Keratinocyte (primary cell): ENCODE measurements at regions not wholly inside any gene's neighbourhood (a gene's known extent, or its start where the extent isn't known, plus 50 kb on each side); places are given as distances from the start of the nearest gene placed in this dataset.
A peak's percentile ranks its signal among the peaks of the same experiment; 100 is the strongest.
"Not testable (repeated sequence)": the region's sequence is repeated elsewhere in the genome, so short reads cannot be mapped to it uniquely, and the experiment has no call there.

Experiments
- DNase-seq: peaks from one replicate; pipeline ENCODE4 v3.0.0-alpha.2; 2011; ENCODE audit warnings: low read depth, missing footprints, low spot score
- FAIRE-seq: peaks from 2 replicates; lab custom pipeline; 2011; peaks lifted over from hg19 to GRCh38; lab: Jason Lieb, UNC
- H2AFZ ChIP-seq: 2 replicates; pipeline ENCODE4 v1.6.0; 2012; ENCODE audit warnings: low read length, control low read depth, inconsistent platforms; ENCODE audit not compliant: control insufficient read depth
- H3K27ac ChIP-seq: 2 replicates; pipeline ENCODE4 v1.5.1; 2011; ENCODE audit warnings: low read length; ENCODE audit not compliant: control insufficient read depth, insufficient read depth
- H3K27me3 ChIP-seq: 3 replicates; pipeline ENCODE4 v1.6.0; 2011; ENCODE audit warnings: low read length; ENCODE audit not compliant: control insufficient read depth, insufficient read depth; ENCODE audit errors: extremely low read depth
- H3K36me3 ChIP-seq, 2 experiments: 2 replicates in 1 of 2; 3 replicates in 1 of 2; pipeline ENCODE4 v1.5.1; 2011; ENCODE audit warnings: low read length in 2 of 2, mild to moderate bottlenecking in 1 of 2; ENCODE audit not compliant: control insufficient read depth in 2 of 2, insufficient read depth in 2 of 2; ENCODE audit errors: extremely low read depth in 1 of 2
- H3K4me1 ChIP-seq: 3 replicates; pipeline ENCODE4 v1.5.1; 2011; ENCODE audit warnings: low read length; ENCODE audit not compliant: control insufficient read depth, insufficient read depth; ENCODE audit errors: extremely low read depth
- H3K4me2 ChIP-seq: 3 replicates; pipeline ENCODE4 v1.6.0; 2011; ENCODE audit warnings: low read depth, low read length; ENCODE audit not compliant: control insufficient read depth, insufficient read depth; ENCODE audit errors: extremely low read depth
- H3K4me3 ChIP-seq, 3 experiments: fragments of 200-600 bp in 1 of 3; sonication (generic) in 1 of 3; 2 replicates in 2 of 3; 3 replicates in 1 of 3; pipeline ENCODE4 v1.5.1; 2011 to 2016; ENCODE audit warnings: low read length in 3 of 3, mild to moderate bottlenecking in 3 of 3, control low read depth in 2 of 3, inconsistent platforms in 1 of 3, low read depth in 1 of 3, mixed read lengths in 1 of 3, mixed run types in 1 of 3, moderate library complexity in 1 of 3; ENCODE audit not compliant: control insufficient read depth in 2 of 3, insufficient read depth in 2 of 3; ENCODE audit errors: extremely low read depth in 1 of 3
- H3K79me2 ChIP-seq: 2 replicates; pipeline ENCODE4 v1.6.0; 2012; ENCODE audit warnings: low read length; ENCODE audit not compliant: control insufficient read depth, insufficient read depth
- H3K9ac ChIP-seq: 3 replicates; pipeline ENCODE4 v1.6.0; 2011; ENCODE audit warnings: low read length; ENCODE audit not compliant: control insufficient read depth, insufficient read depth; ENCODE audit errors: extremely low read depth
- H3K9me1 ChIP-seq: 3 replicates; pipeline ENCODE4 v1.6.0; 2011; ENCODE audit warnings: low read length; ENCODE audit not compliant: control insufficient read depth, insufficient read depth; ENCODE audit errors: extremely low read depth
- H3K9me3 ChIP-seq: 2 replicates; pipeline ENCODE4 v1.5.1; 2012; ENCODE audit warnings: low read depth, low read length; ENCODE audit not compliant: control insufficient read depth
- H4K20me1 ChIP-seq: 3 replicates; pipeline ENCODE4 v1.6.0; 2011; ENCODE audit warnings: low read length; ENCODE audit not compliant: control insufficient read depth, insufficient read depth; ENCODE audit errors: extremely low read depth
- CTCF ChIP-seq, 3 experiments: IDR thresholded peaks in 1 of 3; conservative IDR thresholded peaks in 1 of 3; optimal IDR thresholded peaks in 1 of 3; 2 replicates in 2 of 3; 3 replicates in 1 of 3; pipeline versions ENCODE3 to v1.5.1; 2011; ENCODE audit warnings: low read length in 3 of 3, mild to moderate bottlenecking in 3 of 3, moderate library complexity in 2 of 3, control low read depth in 1 of 3, inconsistent platforms in 1 of 3; ENCODE audit not compliant: insufficient read depth in 2 of 3; ENCODE audit errors: extremely low read depth in 1 of 3
- dilution Hi-C: fragments of 300-500 bp; cut with MboI; formaldehyde crosslinking; loops from one replicate; pipeline ENCODE4 v1.7.0; 2020; ENCODE audit warnings: low sequenced_read_pairs; ENCODE audit not compliant: extremely low pct_ligation_motif_present

GRCh38 chr5:62221881-62222280 lies 84.1 kb upstream of the KIF2A start:
- H3K4me1 ChIP-seq, H3K4me2 ChIP-seq, H3K27ac ChIP-seq, H3K9me1 ChIP-seq, DNase-seq, FAIRE-seq, H3K9ac ChIP-seq, H2AFZ ChIP-seq, H3K79me2 ChIP-seq, H3K9me3 ChIP-seq, H3K4me3 ChIP-seq, H4K20me1 ChIP-seq, H3K36me3 ChIP-seq, H3K27me3 ChIP-seq, dilution Hi-C loops: not testable (repeated sequence)

GRCh38 chr5:62222305-62222704 lies 83.7 kb upstream of the KIF2A start:
- dilution Hi-C loops, H2AFZ ChIP-seq, H3K27ac ChIP-seq, H3K9ac ChIP-seq, H3K4me3 ChIP-seq, H3K4me1 ChIP-seq, H4K20me1 ChIP-seq, H3K27me3 ChIP-seq, H3K9me1 ChIP-seq, H3K79me2 ChIP-seq, H3K36me3 ChIP-seq, H3K9me3 ChIP-seq, FAIRE-seq, H3K4me2 ChIP-seq, DNase-seq: not testable (repeated sequence)

- H3K27ac ChIP-seq, H4K20me1 ChIP-seq, H3K9me3 ChIP-seq, H3K36me3 ChIP-seq, FAIRE-seq, H3K4me3 ChIP-seq, H3K9me1 ChIP-seq, DNase-seq, H3K79me2 ChIP-seq, H3K27me3 ChIP-seq, H3K9ac ChIP-seq, H3K4me2 ChIP-seq, H3K4me1 ChIP-seq, dilution Hi-C loops, H2AFZ ChIP-seq: not testable (repeated sequence)
- peak in 2 of 3 experiments; percentile 17 to 33 for TF ChIP-seq CTCF (optimal IDR thresholded peaks at IDR 0.05 in 1 of 3, IDR thresholded peaks at IDR 0.05 in 1 of 3, conservative IDR thresholded peaks at IDR 0.05 in 1 of 3; ENCODE audit: extremely low read depth in 1 of 3, insufficient read depth in 2 of 3, low read length in 3 of 3)
These were observed 82.7 kb upstream of the KIF2A start for GRCh38 chr5:62223312-62223670.

GRCh38 chr5:62224987-62225601 lies 80.9 kb upstream of the KIF2A start:
- FAIRE-seq, H3K4me2 ChIP-seq, H3K9ac ChIP-seq, H3K9me3 ChIP-seq, dilution Hi-C loops, H3K27ac ChIP-seq, H3K27me3 ChIP-seq, H3K36me3 ChIP-seq, H4K20me1 ChIP-seq, H3K79me2 ChIP-seq, H2AFZ ChIP-seq, H3K4me3 ChIP-seq, H3K9me1 ChIP-seq, H3K4me1 ChIP-seq, DNase-seq: not testable (repeated sequence)
